SK-N-SH (cell line): ENCODE measurements at regions not wholly inside any gene's neighbourhood (a gene's known extent, or its start where the extent isn't known, plus 50 kb on each side); places are given as distances from the start of the nearest gene placed in this dataset.

Source experiments
- CHD2 ChIP-seq: fragments of 150-350 bp; IDR thresholded peaks from 2 replicates; pipeline ENCODE4 v1.6.1; 2018; ENCODE audit warnings: low read length; ENCODE audit not compliant: partially characterized antibody
- CTCF ChIP-seq: fragments of 200-600 bp; sonication (generic); IDR thresholded peaks from 2 replicates; pipeline ENCODE4 v1.6.1; 2017; ENCODE audit warnings: antibody characterized with exemption, mild to moderate bottlenecking, moderate library complexity
- MAX ChIP-seq: IDR thresholded peaks from 2 replicates; pipeline ENCODE4 v1.4.0; 2012; ENCODE audit warnings: low read depth
- MXI1 ChIP-seq: IDR thresholded peaks from 2 replicates; pipeline ENCODE4 v1.6.1; 2012; ENCODE audit warnings: mild to moderate bottlenecking, low read depth, low read length, improper control_type of control experiment
- POLR2AphosphoS5 ChIP-seq: IDR thresholded peaks from 2 replicates; pipeline ENCODE4 v1.6.1; 2012; ENCODE audit warnings: low read depth, low read length
- REST ChIP-seq: IDR thresholded peaks from 2 replicates; pipeline ENCODE4 v1.6.1; 2012; ENCODE audit warnings: mild to moderate bottlenecking, low read depth, low read length, moderate library complexity
- ZBTB33 ChIP-seq: IDR thresholded peaks from 2 replicates; pipeline ENCODE4 v1.4.0; 2012; ENCODE audit warnings: low read depth, borderline replicate concordance

- TF ChIP-seq MAX (no peak), CTCF (no peak), MXI1 (no peak), POLR2AphosphoS5 (no peak), ZBTB33 (no peak), CHD2 (no peak), REST (no peak)
Measured at GRCh38 chr4:82099928-82100579, 273.7 kb downstream of the HNRNPD start.
